IPS-15b (cell line): ENCODE measurements at regions not wholly inside any gene's neighbourhood (a gene's known extent, or its start where the extent isn't known, plus 50 kb on each side); places are given as distances from the start of the nearest gene placed in this dataset.

Experiments used
- H3K27me3 ChIP-seq: one replicate; pipeline ENCODE4 v1.6.1; 2013; ENCODE audit warnings: low read length; ENCODE audit not compliant: control insufficient read depth, insufficient read depth
- H3K36me3 ChIP-seq: one replicate; pipeline ENCODE4 v1.6.1; 2013; ENCODE audit warnings: low read length; ENCODE audit not compliant: control insufficient read depth, insufficient read depth
- H3K4me1 ChIP-seq: one replicate; pipeline ENCODE4 v1.6.1; 2013; ENCODE audit warnings: mild to moderate bottlenecking, low read length; ENCODE audit not compliant: control insufficient read depth, insufficient read depth
- H3K4me3 ChIP-seq: one replicate; pipeline ENCODE4 v1.5.1; 2013; ENCODE audit warnings: low read depth, low read length
- H3K9ac ChIP-seq: one replicate; pipeline ENCODE4 v1.6.1; 2013; ENCODE audit warnings: low read depth, mild to moderate bottlenecking, low read length
- H3K9me3 ChIP-seq: one replicate; pipeline ENCODE4 v1.6.1; 2013; ENCODE audit warnings: mild to moderate bottlenecking, low read length; ENCODE audit not compliant: control insufficient read depth, insufficient read depth

DNA sequence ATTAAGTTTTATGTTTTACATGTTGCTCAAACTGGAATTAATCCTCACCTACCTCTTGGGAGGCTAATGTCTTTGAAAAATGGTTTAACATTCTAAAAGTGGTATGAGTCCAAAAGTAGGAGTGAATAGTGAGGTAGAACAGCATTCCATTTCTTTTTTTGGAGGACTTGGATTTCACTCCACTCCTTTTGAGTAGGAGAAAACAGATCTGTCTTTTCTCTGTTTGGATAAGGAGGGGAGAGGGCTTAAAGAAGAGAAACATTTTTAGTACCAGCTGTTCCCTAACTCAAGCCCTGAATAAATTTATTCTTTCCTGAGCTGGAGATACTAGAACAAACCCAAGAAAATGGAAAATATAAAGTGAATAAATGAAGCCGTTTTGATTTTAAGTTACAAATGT is 687.9 kb downstream of the MECOM start:
- H3K27me3 ChIP-seq = no peaks in the 10 kb centered on the region

DNA sequence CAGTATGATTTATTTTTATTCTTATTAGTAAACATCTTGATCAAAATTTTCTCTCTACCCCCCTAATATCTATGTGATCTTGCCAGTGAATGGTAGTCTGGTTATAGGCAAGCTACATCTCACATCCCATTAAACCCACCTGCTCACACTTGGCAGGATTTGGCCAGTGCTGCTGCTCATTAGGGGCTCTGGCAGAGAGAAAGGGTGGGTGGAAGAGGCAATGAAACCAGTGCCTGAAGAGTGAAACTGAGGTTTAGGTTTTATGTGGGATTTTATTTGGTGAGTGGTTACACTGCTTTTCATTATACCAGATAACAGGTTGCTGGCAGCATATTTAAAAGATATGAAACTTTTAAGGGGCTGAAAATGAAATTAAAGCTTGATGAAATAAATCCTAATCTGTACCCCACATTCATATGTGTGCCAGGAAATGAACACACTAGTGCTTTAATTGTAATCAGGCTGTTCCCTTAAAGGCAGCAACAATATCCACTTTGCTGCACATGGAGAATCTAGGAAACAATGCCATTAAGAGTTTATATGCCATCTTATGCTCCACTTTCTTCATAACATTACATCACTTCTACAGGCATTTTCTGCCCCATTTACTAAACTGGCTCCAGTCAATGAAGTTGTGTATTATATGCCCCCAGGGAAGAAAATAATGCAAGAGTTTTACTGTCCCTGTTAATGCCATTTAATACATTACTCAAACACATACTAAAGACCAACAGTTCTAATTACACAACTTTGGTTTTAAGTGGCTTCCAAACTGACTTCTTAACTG is 688.7 kb downstream of the MECOM start:
- no peak overlapping the region for H3K4me3 ChIP-seq
- H3K9me3 ChIP-seq = no peaks in the 10 kb centered on the region

More for the DNA sequence above, 687.9 kb downstream of the MECOM start:
- no peak overlapping the region for H3K4me3 ChIP-seq
- H3K36me3 ChIP-seq = no peaks in the 10 kb centered on the region
- H3K9ac ChIP-seq = no peak overlapping the region
- H3K9me3 ChIP-seq = no peaks in the 10 kb centered on the region
- no peaks in the 10 kb centered on the region for H3K4me1 ChIP-seq

DNA sequence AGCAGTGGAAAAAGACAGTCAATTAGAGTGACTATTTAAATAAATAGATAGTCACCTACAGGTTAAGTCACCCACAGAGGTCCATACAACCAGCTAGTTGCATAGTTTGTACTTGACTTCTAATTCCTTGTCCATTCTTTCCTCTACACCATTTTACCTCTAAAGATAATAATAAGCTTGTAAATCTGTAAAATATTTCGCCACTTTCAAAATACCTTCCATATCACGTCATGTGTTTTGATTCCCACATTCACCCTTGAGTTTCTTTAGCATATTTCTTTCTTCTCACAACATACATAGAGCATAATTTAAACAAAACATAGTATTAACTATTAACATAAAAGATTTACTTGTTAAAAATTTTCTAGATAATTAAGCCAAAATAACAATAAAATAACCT is 689.6 kb downstream of the MECOM start:
- Histone ChIP-seq H3K36me3 (no peaks in the 10 kb centered on the region), H3K4me3 (no peak overlapping the region), H3K4me1 (no peaks in the 10 kb centered on the region), H3K27me3 (no peaks in the 10 kb centered on the region), H3K9me3 (no peaks in the 10 kb centered on the region), H3K9ac (no peak overlapping the region)

More for the DNA sequence above, 688.7 kb downstream of the MECOM start:
- Histone ChIP-seq H3K36me3 (no peaks in the 10 kb centered on the region), H3K9ac (no peak overlapping the region), H3K27me3 (no peaks in the 10 kb centered on the region), H3K4me1 (no peaks in the 10 kb centered on the region)

DNA sequence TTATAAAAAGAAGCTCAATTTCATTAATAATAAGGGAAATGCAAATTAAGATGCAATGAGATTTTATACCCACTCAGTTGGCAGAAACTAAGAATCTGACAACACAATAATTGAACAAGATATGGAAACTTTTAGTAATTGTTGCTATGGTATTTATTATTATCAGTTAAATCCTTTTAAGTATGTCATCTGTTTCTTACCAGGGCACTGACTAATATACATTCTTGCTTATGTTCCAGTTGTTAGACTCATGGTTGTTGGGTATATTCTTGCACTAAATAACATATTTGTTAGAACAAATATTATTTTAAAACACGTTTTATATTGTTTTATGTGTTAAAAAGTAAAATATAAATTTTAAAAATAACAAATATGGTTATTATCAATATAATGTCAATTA is 690.3 kb downstream of the MECOM start:
- H3K27me3 ChIP-seq = no peaks in the 10 kb centered on the region
- no peaks in the 10 kb centered on the region for H3K9me3 ChIP-seq
- no peaks in the 10 kb centered on the region for H3K4me1 ChIP-seq
- no peak overlapping the region for H3K4me3 ChIP-seq
- H3K9ac ChIP-seq = no peak overlapping the region
- H3K36me3 ChIP-seq = no peaks in the 10 kb centered on the region

DNA sequence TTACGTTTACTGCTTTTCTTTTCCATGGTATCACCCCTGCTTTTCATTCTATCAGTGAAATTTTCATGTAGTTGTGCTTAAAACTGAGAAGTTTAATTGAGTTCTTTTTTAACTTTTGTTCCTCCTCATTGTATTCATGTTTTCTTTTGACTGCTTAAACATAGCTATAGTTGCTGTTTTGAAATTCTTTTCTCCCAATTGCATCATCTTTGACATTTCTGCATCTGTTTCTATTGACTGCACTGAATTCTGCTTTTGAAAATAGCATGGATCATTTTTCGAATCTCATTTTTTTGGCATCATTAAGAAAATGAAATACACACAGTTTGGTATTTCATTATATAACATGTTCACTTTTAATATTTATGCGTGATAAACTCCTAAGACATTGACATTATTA is 694.9 kb downstream of the MECOM start:
- Histone ChIP-seq H3K4me3 (no peak overlapping the region), H3K4me1 (no peaks in the 10 kb centered on the region), H3K27me3 (no peaks in the 10 kb centered on the region), H3K9me3 (no peaks in the 10 kb centered on the region), H3K36me3 (no peaks in the 10 kb centered on the region), H3K9ac (no peak overlapping the region)

DNA sequence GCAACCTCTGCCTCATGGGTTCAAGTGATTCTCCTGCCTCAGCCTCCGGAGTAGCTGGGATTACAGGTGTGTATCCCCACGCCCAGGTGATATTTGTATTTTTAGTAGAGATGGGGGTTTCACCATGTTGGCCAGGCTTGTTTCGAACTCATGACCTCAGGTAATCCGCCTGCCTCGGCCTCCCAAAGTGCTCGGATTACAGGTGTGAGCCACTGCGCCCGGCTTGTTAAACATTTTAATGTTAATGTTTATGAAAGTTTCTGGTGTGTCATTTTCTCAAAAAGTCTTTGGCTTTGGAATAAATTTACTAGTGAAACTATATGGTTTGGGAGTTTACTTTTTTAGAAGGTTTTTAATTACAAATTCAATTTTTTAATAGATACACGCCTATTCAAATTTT is 698.8 kb downstream of the MECOM start:
- Histone ChIP-seq H3K9me3 (no peaks in the 10 kb centered on the region), H3K27me3 (no peaks in the 10 kb centered on the region), H3K4me1 (peaks cover 10% of the 10 kb centered on the region), H3K9ac (no peak overlapping the region), H3K36me3 (no peaks in the 10 kb centered on the region), H3K4me3 (no peak overlapping the region)

DNA sequence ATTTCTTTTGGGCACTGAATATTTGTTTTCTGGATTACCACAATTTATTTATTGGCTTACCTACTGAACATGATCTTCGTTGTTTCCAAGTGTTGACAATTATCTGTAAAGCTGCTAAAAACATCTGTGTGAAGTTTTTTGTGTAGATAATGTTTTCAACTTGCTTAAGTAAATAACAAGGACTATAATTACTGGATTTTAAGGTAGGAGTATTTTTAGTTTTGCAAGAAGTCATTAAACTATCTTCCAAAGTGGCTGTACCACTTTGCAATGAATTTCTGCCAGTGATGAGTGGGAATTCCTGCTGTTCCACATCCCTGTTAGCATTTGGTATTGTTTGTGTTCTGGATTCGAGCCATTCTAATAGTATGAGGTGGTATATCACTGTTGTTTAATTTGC is 702.2 kb downstream of the MECOM start:
- H3K36me3 ChIP-seq = no peaks in the 10 kb centered on the region
- H3K4me3 ChIP-seq = no peak overlapping the region
- H3K9ac ChIP-seq = no peak overlapping the region
- peaks cover 14% of the 10 kb centered on the region for H3K4me1 ChIP-seq
- no peaks in the 10 kb centered on the region for H3K9me3 ChIP-seq
- H3K27me3 ChIP-seq = no peaks in the 10 kb centered on the region

DNA sequence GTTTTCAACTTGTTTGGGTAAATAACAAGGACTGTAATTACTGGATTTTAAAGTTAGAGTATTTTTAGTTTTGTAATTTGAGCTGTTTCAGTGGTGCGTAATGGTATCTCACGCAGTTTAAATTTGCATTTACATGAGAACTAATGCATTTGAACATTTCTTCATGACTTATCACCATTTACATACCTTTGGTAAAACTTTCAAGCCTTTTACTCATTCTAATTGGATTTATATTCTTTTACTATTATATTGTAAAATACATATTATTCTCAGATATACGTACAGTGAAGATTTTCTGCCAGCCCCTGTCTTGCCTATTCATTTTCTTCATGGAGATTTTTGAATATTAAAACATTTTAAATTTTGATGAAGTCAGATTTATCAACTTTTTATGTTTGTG is 703.8 kb downstream of the MECOM start:
- no peaks in the 10 kb centered on the region for H3K36me3 ChIP-seq
- no peaks in the 10 kb centered on the region for H3K9me3 ChIP-seq
- H3K27me3 ChIP-seq = no peaks in the 10 kb centered on the region
- H3K4me3 ChIP-seq = no peak overlapping the region
- H3K9ac ChIP-seq = no peak overlapping the region
- H3K4me1 ChIP-seq = peaks cover 14% of the 10 kb centered on the region

DNA sequence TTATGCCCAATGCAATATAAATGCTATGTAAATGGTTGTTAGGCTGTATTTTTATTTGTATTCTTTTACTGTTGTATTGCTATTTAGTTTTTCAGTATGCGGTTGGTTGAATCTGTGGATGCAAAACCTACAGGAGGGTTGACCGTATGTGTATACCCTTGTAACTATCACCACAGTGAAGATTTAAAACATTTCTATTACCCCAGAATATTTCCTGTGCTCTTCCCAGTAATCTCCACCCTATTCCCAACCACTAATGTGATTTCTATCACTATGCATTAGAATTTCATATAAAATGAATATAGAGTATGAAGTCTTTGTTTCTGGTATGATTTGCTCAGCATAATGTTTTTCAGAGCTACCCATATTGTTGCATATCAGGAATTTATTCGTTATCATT is 705.0 kb downstream of the MECOM start:
- Histone ChIP-seq H3K36me3 (no peaks in the 10 kb centered on the region), H3K4me3 (no peak overlapping the region), H3K27me3 (no peaks in the 10 kb centered on the region), H3K9ac (no peak overlapping the region), H3K4me1 (peaks cover 14% of the 10 kb centered on the region), H3K9me3 (no peaks in the 10 kb centered on the region)

DNA sequence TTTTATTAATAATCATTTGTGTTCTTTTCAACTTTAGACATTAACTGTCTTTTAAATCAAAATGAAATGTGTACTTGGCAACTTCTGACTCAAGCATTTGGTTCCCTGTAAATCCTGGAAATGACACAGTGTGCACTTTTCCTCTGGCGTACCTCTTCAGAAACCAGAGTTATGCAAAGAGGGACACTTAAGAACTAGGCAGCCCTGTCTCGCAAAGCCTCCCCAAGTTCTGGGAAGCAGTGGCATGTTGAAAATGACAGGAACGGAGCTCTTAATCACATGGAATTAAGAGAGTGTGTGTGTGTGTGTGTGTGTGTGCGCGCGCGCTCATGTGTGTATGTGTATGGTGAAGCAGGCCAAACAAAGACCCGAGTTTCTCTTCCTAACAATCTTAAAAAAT is 707.4 kb downstream of the MECOM start:
- H3K4me1 ChIP-seq = peaks cover 22% of the 10 kb centered on the region
- H3K9me3 ChIP-seq = no peaks in the 10 kb centered on the region
- H3K36me3 ChIP-seq = no peaks in the 10 kb centered on the region
- H3K4me3 ChIP-seq = no peak overlapping the region
- no peaks in the 10 kb centered on the region for H3K27me3 ChIP-seq
- H3K9ac ChIP-seq = no peak overlapping the region

DNA sequence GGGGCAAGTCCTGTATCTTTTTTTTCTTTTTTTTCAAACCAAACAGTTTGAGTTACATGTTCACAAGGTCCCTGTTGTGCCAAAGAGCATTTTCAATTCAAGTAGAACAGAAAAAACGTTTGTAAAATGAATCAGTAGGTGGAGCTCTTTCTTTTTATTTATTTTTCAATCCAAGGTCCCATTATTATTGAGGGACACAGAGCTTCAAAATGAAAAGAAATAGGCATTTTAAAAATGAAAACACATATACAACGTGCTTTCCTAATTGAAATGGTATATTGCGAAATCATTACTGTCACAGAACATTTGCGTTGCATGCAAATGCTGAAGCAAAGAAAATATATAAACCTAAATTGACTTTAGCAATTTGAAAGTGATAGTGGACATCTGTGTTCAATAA is 711.0 kb downstream of the MECOM start:
- Histone ChIP-seq H3K9ac (no peak overlapping the region), H3K9me3 (no peaks in the 10 kb centered on the region), H3K4me1 (peaks cover 11% of the 10 kb centered on the region), H3K36me3 (no peaks in the 10 kb centered on the region), H3K4me3 (no peak overlapping the region), H3K27me3 (no peaks in the 10 kb centered on the region)

DNA sequence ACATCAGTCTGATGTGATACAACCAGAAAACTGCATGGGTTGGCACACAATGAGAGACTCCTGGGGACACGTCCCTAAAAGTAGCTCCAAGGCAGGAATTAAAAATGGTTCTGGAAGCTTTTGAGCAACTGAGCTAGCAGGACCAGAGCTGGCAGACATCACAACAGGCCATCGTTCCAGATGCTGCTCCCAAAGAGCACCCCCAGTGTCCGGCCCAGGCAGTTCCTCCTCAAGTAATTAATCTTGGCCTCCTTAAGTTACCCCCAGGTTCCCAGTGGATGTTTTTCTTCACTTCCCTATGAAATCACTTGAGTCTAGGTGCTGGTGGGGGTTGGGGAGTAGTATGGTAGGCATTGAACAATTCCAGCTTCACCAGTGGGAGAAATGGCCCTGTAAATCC is 711.6 kb downstream of the MECOM start:
- Histone ChIP-seq H3K9me3 (no peaks in the 10 kb centered on the region), H3K4me3 (no peak overlapping the region), H3K27me3 (no peaks in the 10 kb centered on the region), H3K4me1 (peaks cover 11% of the 10 kb centered on the region), H3K9ac (no peak overlapping the region), H3K36me3 (no peaks in the 10 kb centered on the region)
